ENCODE measurements at regions not wholly inside any gene's neighbourhood (a gene's known extent, or its start where the extent isn't known, plus 50 kb on each side); places are given as distances from the start of the nearest gene placed in this dataset.

- no peak for DNase-seq (ENCODE audit: low spot score)
- no peak for TF ChIP-seq CTCF (conservative IDR thresholded peaks at IDR 0.05; ENCODE audit: low read depth)
- H3K27ac ChIP-seq = no peak overlapping the region
- POLR2A ChIA-PET (ENCODE audit: low non-redundant PET) = no interaction called here
- CTCF ChIA-PET = interaction anchor here (0.6 to 3.3 kb wide), 5 partner anchors 20 to 340 kb away, joined by 3 to 19 read pairs (median 3); no protein-coding TSS in a partner anchor
Observed at GRCh38 chr13:39274739-39275325, 236.6 kb downstream of the NHLRC3 start.

GRCh38 chr13:39279077-39279476, 240.8 kb downstream of the NHLRC3 start:
- CTCF ChIA-PET = no interaction called here
- H3K27ac ChIP-seq = no peak overlapping the region
- DNase-seq (ENCODE audit: low spot score) = no peak
- no peak for TF ChIP-seq CTCF (conservative IDR thresholded peaks at IDR 0.05; ENCODE audit: low read depth)
- POLR2A ChIA-PET (ENCODE audit: low non-redundant PET) = no interaction called here

GRCh38 chr13:39281539-39282150, 243.4 kb downstream of the NHLRC3 start:
- POLR2A ChIA-PET (ENCODE audit: low non-redundant PET) = no interaction called here
- no peak for DNase-seq (ENCODE audit: low spot score)
- no peak overlapping the region for H3K27ac ChIP-seq
- no peak for TF ChIP-seq CTCF (conservative IDR thresholded peaks at IDR 0.05; ENCODE audit: low read depth)
- CTCF ChIA-PET = interaction anchor here (0.5 kb wide), 1 partner anchor 230 kb away, joined by 3 read pairs; no protein-coding TSS in a partner anchor

- ChIA-PET CTCF (no interaction called here), POLR2A (ENCODE audit: low non-redundant PET) (no interaction called here)
- no peak for DNase-seq (ENCODE audit: low spot score)
- no peak for TF ChIP-seq CTCF (conservative IDR thresholded peaks at IDR 0.05; ENCODE audit: low read depth)
- no peak overlapping the region for H3K27ac ChIP-seq
Observed at GRCh38 chr13:39282400-39282972, 244.2 kb downstream of the NHLRC3 start.

- H3K27ac ChIP-seq = no peak overlapping the region
- ChIA-PET CTCF (interaction anchor here (1.1 kb wide), 1 partner anchor 329 kb away, joined by 5 read pairs; no protein-coding TSS in a partner anchor), POLR2A (ENCODE audit: low non-redundant PET) (no interaction called here)
- no peak for DNase-seq (ENCODE audit: low spot score)
- TF ChIP-seq CTCF (conservative IDR thresholded peaks at IDR 0.05; ENCODE audit: low read depth) = no peak
Observed at GRCh38 chr13:39283072-39283471, 244.8 kb downstream of the NHLRC3 start.

- ChIA-PET CTCF (interaction anchor here (0.6 to 0.7 kb wide), 2 partner anchors 36 to 59 kb away, joined by 3 read pairs; no protein-coding TSS in a partner anchor), POLR2A (ENCODE audit: low non-redundant PET) (no interaction called here)
- no peak overlapping the region for H3K27ac ChIP-seq
- no peak for DNase-seq (ENCODE audit: low spot score)
- no peak for TF ChIP-seq CTCF (conservative IDR thresholded peaks at IDR 0.05; ENCODE audit: low read depth)
Observed at GRCh38 chr13:39284801-39285388, 246.6 kb downstream of the NHLRC3 start.
